ENCODE measurements at regions not wholly inside any gene's neighbourhood (a gene's known extent, or its start where the extent isn't known, plus 50 kb on each side); places are given as distances from the start of the nearest gene placed in this dataset.

- no peak overlapping the region for H3K4me3 ChIP-seq (ENCODE audit: low read length)
- DNase-seq (ENCODE audit: low read depth): no peak
- no peak for TF ChIP-seq CTCF (conservative IDR thresholded peaks at IDR 0.05; ENCODE audit: low read length)
These were observed 408.2 kb upstream of the CELF2 start for GRCh38 chr10:10609379-10609955.

- no peak for DNase-seq (ENCODE audit: low read depth)
- no peak overlapping the region for H3K4me3 ChIP-seq (ENCODE audit: low read length)
- TF ChIP-seq CTCF (conservative IDR thresholded peaks at IDR 0.05; ENCODE audit: low read length): no peak
These were observed 407.5 kb upstream of the CELF2 start for GRCh38 chr10:10610171-10610570.

- no peak for TF ChIP-seq CTCF (conservative IDR thresholded peaks at IDR 0.05; ENCODE audit: low read length)
- DNase-seq (ENCODE audit: low read depth): peak; percentile 8
- no peak overlapping the region for H3K4me3 ChIP-seq (ENCODE audit: low read length)
These were observed 405.5 kb upstream of the CELF2 start for GRCh38 chr10:10612151-10612550.

- peak; percentile 7 for DNase-seq (ENCODE audit: low read depth)
- no peak overlapping the region for H3K4me3 ChIP-seq (ENCODE audit: low read length)
- TF ChIP-seq CTCF (conservative IDR thresholded peaks at IDR 0.05; ENCODE audit: low read length): no peak
These were observed 403.9 kb upstream of the CELF2 start for GRCh38 chr10:10613656-10614244.

- DNase-seq (ENCODE audit: low read depth): no peak
- H3K4me3 ChIP-seq (ENCODE audit: low read length): no peak overlapping the region
- no peak for TF ChIP-seq CTCF (conservative IDR thresholded peaks at IDR 0.05; ENCODE audit: low read length)
These were observed 400.0 kb upstream of the CELF2 start for GRCh38 chr10:10617686-10618085.

- no peak for TF ChIP-seq CTCF (conservative IDR thresholded peaks at IDR 0.05; ENCODE audit: low read length)
- DNase-seq (ENCODE audit: low read depth): no peak
- no peak overlapping the region for H3K4me3 ChIP-seq (ENCODE audit: low read length)
These were observed 399.5 kb upstream of the CELF2 start for GRCh38 chr10:10618139-10618538.

- DNase-seq (ENCODE audit: low read depth): no peak
- no peak for TF ChIP-seq CTCF (conservative IDR thresholded peaks at IDR 0.05; ENCODE audit: low read length)
- H3K4me3 ChIP-seq (ENCODE audit: low read length): no peak overlapping the region
These were observed 393.6 kb upstream of the CELF2 start for GRCh38 chr10:10623958-10624566.

Data from AG10803 (cell line).